Ecto neural progenitor cell (in vitro differentiated cells): ENCODE measurements at regions not wholly inside any gene's neighbourhood (a gene's known extent, or its start where the extent isn't known, plus 50 kb on each side); places are given as distances from the start of the nearest gene placed in this dataset.
"Not testable (repeated sequence)": the region's sequence is repeated elsewhere in the genome, so short reads cannot be mapped to it uniquely, and the experiment has no call there.

Experiments
- DNase-seq: peaks from one replicate; pipeline ENCODE4 v3.0.0-alpha.2; 2018; ENCODE audit warnings: low spot score

DNA sequence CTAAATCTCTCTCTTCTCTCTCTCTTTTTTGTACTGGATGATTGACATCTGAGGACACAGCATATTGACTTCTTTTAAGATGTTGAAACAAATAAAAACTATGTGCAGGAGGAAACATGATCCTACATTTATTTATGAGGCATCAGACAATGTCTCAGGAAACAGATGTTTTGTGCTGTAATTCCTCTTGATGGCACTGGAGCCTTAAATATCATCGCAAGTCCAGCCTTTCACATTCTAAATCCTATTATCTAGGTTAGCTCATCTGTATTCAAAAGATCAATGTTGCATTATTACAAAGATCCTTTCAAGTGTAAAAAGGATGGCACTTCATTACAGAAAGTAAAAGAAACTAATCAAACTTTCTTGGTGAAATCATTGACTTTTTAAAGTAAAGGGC lies 63.9 kb downstream of the MAT2B start:
- no peak for DNase-seq

DNA sequence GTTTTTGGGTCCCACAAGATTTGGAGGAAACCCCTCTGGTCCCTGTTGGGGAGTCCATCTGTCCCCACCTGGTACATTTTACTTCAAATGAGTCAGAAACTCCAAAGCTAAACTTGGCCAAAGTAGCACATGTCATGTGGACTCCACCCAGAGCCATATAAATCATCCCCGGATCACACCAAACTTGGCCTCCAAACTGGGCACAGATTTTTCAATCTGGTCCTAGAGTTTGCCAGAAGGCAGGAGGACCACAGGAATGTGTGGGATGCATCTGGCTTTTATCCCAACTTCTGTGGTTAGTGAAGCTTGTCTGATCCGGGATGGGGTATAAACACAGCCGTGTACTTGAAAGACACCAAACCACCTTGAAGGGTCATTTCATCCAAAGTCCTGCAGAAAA lies 66.3 kb downstream of the MAT2B start:
- no peak for DNase-seq

DNA sequence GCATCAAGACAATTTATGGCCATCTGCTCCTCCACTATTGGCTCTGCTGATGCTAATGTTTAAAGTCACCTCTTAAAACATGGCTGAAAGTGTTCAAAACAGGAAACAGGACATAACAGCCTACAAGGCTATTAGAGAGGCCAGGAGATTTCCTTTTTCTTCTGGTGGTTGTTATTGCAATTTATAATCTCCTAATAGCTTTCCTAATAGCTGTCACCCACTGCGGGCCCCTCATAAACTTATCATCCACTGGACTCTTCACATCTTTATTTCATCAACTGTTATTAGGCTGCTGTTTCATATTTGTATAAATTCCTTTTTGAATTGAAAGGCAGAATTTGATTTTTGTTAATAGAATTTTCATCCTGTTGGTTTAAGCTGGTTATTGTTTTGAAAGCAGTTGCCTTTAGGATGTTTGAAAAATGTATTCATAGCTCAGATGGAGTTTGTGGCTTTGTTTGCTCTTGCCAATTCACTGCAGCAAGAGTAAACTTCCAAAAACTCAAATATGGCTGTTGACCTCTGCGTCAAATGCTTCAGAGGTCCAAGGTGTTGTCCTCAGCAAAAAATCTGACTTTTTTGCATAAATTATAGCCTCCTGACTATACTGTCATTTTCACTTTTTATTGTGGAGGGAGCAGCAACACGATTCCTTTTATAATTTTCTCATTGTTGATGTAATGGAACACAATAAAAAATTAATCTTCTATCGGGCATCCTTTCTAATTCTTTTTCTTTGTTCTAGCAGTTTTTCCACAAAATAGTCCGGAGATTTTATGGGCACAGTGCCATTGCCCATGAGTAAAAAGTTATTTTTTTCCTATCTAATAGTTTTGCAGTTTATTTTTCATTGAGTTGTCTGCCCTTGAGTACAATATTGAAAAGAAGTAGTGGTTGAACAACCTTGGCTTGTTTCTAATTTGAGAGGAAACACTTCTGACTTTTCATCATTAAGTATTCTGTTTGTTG lies 69.3 kb downstream of the MAT2B start:
- no peak for DNase-seq

DNA sequence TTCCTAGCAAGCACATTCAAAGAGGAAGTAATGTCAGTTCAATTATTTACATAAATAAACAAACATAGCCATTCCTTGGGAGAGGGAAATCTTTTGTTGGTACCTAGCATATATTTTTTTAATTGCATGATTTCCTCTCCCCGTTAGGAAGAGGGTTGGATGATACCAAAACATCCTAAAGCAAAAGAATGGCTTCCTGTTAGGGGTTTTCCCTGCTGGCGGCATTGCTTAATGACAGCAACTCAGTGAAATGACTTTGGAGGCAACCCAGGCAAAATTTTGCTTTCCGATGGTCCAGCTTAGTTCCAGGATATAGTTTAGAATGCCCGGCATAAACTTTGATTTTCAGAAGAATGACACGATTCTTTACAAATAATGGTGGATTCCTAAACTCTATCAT lies 73.2 kb downstream of the MAT2B start:
- DNase-seq: no peak

DNA sequence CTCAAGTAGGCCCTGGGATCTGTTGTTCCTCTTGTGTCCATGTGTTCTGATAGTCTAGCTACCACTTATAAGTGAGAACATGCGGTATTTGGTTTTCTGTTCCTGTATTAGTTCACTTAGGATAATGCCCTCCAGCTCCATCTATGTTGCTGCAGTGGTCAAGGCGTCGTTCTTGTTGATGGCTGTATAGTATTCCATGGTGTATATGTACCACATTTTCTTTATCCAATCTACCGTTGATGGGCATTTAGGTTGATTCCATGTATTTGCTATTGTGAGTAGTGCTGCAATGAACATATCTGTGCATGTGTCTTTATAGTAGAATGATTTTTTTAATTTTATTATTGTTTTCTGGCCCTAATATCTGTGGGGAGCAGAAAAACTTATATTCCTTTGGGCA lies 74.3 kb downstream of the MAT2B start:
- DNase-seq: no peak

DNA sequence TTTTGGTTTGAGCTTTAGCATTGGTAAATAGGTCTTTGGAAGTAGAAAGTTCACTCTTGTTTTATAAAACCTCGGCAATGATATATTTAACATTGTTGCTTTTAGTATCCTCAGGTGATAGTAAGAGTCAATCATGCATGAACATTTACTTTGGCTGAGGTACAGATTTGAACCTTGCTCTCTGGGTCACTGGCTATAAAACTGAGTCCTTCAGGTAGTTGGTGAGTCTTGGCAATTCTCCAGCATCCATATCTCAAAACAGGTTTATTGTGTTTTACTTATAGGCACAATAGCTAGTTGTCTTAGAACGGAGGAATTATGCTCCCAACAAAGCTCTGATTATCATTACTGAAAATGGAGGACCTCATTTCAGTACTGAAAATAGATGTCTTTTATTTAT lies 75.1 kb downstream of the MAT2B start:
- no peak for DNase-seq

DNA sequence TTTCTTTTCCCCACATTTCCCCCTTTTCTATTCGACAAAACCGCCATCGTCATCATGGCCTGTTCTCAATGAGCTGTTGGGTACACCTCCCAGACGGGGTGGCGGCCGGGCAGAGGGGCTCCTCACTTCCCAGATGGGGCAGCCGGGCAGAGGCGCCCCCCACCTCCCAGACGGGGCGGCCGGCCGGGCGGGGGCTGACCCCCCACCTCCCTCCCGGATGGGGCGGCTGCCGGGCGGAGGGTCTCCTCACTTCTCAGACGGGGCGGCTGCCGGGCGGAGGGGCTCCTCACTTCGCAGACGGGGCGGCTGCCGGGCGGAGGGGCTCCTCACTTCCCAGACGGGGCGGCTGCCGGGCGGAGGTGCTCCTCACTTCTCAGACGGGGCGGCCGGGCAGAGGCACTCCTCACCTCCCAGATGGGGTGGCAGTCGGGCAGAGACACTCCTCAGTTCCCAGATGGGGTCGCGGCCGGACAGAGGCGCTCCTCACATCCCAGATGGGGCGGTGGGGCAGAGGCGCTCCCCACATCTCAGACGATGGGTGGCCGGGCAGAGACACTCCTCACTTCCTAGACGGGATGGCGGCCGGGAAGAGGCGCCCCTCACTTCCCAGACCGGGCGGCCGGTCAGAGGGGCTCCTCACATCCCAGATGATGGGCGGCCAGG lies 78.2 kb downstream of the MAT2B start:
- DNase-seq: not testable (repeated sequence)

DNA sequence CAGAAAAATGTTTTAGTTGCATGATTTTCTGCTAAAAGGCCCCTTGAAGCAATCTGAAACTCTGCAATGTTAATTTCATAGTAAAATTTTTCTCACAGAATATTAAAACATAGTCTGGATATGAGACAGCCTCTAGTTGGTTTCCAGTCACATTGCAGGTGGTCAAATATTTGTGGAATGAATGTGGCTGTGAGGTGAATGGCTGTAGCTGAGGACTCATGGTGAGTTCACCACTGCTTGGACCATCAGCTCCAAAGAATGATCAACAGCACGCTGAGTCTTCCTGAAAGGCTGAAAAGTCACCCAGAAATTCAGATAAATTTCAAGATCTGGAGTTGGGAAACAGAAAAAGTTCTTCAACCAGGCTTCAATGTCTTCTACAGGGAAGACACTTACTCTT lies 79.8 kb downstream of the MAT2B start:
- DNase-seq: no peak

DNA sequence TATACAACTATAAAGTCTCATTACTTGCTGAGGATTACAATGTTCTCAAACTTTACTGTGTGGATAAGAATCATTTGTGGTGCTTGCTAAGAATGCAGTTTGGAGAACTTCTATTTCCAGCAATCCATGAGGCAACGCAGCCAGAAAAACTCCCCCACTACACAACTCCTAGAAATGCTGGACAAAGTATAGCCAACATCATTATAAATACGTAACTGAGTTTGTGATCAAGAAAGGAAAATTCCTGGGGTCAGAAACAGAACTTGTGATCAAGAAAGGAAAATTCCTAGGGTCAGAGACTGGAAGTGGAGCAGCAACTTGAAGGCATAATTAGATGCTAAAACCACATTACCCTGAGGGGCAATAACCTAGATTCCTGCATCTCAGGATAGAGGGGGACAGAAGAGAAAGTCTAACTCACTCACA lies 81.1 kb downstream of the MAT2B start:
- DNase-seq: no peak

DNA sequence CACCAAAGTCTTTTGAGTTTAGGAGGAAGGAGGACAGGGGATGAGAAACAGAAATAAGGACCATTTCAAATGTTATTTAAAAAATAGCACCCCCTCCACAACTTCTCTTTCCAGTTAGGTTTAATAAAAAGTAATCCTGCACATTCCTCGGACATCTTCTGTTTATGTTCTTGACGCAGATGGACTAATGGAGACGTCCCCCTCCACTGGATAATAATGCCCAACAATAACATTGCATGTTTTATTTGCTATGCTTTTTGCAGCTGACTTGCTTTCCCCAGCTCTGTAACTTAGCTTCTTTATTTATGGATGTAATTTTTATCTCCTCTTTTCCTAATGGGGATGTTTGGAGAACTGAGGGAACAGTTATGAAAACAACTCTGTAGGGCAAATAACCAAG lies 89.5 kb downstream of the MAT2B start:
- DNase-seq: no peak

DNA sequence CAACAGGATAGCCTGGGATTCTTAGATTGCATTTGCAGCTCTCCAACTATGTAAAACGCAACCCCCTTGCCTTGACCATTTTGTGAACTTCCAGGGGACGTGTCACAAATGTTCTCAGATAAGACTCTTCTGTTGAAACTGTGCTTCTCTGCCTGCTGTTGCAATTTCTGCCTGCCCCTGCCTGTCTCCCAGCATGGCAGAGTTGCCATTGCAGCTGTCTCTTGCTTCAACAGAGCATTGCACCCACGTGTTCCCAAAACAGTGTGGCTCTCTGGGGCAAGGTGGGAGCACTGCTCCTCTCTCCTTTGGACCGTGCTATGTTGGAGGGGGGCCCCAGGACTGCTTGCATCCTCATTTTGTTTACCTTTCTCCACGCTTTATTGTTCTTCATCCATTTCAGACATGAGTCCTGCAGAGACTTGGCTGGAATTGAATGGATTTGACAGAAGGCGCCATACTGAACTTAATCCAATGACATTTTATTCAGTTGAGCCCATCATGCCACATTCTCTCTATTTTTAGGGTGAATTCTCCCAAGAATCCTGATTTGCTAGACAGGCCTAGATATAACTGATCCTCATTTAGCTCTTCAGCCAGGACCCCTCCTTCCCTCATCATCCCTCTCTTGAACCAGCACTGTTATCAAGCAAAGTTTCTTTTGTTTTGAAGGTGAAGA lies 90.7 kb downstream of the MAT2B start:
- no peak for DNase-seq

DNA sequence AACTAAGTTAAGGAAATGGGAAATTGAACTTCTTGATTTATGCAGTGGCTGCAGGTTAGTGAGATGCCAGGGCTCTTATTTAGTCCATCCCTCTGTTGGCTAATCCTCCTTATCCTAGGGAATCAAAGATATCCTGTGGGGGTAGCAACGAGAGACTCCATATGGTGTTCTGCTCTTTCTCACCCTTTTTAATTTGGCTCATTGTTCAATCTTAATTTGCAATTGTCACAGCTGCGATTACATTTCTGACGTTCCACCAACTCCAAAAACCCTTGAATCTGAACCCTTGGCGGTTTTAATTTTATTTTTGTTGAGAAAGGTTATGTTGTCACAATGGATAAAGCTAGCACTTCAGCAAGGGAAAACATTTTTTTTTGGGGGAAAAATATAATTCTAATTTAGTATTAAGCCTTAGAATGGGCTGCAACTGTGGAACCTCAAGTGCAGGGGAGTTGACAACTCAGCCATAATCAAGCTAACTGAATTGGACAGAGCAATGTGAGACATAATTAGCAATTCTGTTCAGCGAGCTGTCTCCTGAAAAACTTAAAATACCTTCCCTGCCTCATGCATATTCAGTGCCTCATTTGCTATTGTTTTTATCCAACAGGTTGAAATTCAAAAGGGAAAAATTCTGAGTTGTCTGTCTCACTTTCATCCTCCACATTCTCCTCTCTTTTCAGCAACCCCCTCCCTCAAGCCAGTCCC lies 91.3 kb downstream of the MAT2B start:
- DNase-seq: no peak

DNA sequence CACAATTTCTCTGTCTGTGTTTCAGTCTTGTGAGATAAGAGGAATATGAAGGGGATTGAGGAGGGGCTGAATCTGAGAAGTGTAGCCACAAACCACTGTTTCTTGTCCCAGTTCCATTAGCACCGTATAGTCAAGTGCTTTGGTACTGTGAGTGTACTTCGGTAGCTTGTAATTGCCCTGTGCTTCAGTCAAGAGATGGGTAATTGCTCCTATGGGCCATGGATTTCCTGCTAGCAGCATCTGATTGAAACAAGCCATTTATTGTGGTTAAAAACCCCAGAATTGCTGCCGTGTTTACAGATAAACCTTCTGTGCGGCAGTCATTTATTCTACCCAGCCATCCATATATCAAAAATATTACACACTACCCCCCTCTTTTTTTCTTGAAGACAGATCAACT lies 98.6 kb downstream of the MAT2B start:
- no peak for DNase-seq

DNA sequence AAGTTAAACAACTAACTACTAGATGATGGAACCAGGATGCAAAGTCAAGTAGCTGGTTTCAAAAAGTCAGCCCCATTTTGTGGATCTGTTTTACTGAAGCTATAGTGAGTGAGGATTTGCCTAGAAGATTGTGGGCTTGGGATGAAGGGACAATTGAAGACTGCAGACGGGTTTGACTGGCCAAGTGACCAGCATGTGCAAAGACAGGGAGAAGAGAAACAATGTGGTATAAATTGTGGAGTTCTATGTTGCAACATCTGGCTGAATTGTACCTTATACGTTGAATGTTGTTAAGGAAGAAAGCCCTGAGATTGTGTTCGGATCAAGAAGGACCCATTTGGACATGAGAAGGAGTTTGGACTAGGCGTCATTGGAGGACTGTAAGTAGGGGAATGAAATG lies 101.8 kb downstream of the MAT2B start:
- no peak for DNase-seq

DNA sequence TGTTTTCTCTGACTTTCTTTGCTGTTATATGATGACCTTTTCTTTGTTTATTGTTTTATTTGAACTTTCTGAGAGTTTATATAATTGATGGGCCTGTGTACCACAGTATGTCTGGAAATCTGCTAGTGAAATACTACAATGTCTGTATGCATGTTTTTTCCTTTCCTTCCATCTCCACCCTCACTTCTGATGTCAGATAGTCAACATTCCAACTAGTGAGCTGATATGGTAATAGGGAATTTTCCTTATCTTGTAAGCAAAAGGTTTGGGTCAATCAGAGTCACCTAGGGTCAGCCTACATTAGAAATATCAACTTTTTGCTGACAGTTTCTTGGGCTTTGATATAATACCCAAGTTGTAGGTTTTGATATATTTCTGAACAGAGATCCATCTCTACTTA lies 103.2 kb downstream of the MAT2B start:
- no peak for DNase-seq

DNA sequence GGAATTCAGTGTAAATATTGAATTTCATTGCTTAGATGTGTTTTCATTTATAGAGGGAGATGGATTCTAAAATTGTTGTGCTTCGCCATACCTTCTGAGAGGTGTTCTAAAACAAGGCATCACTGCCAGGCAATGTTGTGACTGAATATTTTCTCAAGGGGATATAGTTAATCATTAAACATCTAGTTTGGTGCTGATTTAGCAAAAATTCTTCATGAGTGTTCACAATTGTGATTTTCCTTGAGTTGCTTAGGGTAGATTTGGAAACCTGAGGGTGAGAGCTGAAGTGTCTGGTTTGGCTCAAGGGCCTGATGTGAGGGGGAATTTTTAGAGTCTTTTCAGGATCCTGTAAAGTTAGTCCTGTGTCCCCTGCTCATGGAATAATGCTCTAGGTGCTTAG lies 104.5 kb downstream of the MAT2B start:
- DNase-seq: no peak

DNA sequence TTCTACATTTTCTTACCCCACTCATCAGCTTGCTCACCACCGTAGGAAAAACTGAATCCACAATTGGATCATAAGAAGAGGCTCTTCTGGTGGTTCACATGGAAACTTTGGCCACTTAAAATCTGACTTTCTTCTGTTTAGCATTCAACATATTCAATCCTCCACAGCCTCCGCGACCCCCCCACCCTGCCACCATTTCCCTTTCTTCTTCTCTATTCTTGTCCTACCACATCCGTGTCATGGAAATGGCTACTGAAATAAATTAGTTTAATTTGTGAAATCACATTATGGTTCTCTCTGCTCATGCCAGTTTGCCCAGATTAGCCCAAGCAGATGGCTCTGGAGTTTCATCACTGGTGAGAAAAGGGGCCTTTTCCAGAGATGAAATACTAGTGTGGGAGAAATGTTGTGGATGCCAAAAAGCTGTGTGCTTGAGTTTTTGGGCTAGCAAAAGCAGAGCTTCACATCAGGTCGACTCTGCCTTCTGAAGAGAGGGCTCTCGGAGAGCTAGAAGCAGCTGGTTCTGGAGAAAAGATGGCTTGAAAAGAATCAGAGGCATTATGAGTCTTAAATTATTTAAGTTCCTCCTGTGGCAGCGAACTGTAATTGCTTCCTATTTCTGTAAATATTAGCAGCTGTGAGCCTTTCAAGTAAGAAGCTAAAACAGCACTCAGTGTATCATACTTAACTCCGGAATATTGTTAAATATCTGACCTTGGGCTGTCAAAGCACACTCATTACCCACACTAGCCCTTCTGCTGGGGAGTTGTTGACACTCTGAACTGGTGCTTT lies 107.1 kb downstream of the MAT2B start:
- no peak for DNase-seq

DNA sequence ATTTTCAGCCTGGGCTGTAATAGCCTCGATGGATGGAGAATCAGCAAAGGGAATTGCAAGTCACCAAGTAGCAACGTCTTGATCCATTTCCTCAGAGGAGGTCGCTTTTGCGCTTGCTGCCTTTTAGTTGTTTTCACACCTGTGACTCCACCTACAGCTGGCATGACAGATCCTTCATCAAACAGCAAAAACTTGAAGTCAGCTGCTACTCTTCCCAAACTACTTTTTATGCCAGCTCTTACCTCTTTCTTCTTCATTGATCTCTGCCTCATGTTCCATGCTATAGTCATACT lies 107.7 kb downstream of the MAT2B start:
- DNase-seq: no peak

DNA sequence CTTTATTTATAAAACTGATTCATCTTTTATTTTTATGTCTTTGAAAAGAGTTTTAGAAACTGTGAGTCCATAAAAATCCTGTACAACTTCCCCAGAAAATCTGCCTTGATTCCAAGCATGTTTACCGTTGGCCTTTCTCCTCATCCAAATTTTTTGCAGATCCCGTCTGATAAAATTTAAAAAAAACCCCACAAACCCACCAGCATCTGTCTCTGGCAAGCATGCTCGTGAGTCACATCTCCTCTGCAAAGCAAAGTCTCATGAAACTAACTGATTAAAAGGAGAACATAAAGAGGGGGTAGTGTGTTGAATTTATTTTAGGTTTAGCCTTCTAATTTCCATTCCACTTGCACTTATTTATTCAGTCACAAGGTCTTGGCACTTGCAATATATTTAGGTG lies 109.4 kb downstream of the MAT2B start:
- DNase-seq: no peak

DNA sequence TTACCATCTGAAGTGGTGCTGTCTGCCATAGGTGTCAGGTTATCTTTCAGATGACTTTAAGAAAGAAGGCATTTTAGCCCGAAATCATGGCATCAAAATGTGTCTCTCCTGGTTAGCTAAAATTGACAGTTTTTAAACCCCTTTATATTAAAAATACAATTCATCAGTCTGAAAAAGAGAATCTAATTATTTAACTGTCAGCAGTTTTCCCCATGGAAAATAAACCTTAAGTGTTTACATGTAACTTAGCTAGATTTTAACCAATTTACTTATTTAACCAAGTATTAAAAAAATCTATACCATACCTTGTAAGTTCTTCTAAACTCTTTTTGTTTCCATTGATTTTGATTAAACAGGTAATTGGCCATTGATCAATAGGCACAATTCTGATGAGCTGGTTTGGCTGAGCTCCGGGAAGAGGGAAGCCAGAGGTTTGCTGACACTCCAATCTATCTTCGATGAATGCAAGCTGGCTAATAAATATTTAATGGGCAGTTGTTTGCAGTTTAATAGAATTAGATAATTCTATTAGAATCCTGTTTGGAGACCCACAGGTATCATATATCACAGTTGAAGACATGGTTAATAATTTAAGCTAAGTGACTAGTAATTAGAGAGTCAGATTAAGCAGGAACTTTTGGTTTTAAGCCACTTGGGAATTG lies 114.0 kb downstream of the MAT2B start:
- DNase-seq: no peak

DNA sequence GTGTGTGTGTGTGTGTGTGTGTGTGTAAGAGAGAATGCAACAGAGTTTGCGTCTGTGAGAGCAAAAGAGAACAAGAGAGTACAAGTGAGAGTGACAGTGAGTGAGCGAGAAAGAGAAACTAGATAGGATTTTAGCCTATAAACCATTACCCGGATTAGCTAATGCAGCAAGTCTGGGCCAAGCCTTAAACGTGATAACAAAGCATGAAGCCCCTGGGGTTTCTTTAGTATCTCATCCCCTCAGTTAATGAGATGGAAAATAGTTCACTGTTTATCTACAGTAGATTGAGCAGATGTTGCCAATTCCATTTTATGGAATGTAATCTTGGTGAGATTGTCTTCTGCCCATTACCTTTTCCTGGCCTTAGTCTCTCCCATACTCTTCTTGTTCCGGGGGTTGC lies 114.5 kb downstream of the MAT2B start:
- no peak for DNase-seq
